GM23338 (cell line): ENCODE measurements at regions not wholly inside any gene's neighbourhood (a gene's known extent, or its start where the extent isn't known, plus 50 kb on each side); places are given as distances from the start of the nearest gene placed in this dataset.

Experiments
- ATAC-seq: fragments of 200-7000 bp; cut with Tn5 transposase; 3 replicates; pipeline ENCODE4 v1.9.1; 2020
- DNase-seq: peaks from one replicate; pipeline ENCODE4 v3.0.0-alpha.2; 2015; ENCODE audit warnings: low spot score
- H2AFZ ChIP-seq: fragments of 200-600 bp; sonication (generic); 2 replicates; pipeline ENCODE4 v1.8.0; 2016; ENCODE audit warnings: antibody characterized with exemption, mild to moderate bottlenecking, moderate library complexity
- H3F3A ChIP-seq: fragments of 200-600 bp; sonication (generic); replicated peaks from 2 replicates; pipeline ENCODE4 v1.8.0; 2017; ENCODE audit warnings: antibody characterized with exemption, mixed run types, low read depth
- H3K27ac ChIP-seq: fragments of 200-600 bp; sonication (generic); 2 replicates; pipeline ENCODE4 v1.6.1; 2016; ENCODE audit warnings: low read depth
- H3K27me3 ChIP-seq: fragments of 200-600 bp; sonication (generic); 2 replicates; pipeline ENCODE4 v1.8.0; 2016; ENCODE audit warnings: mild to moderate bottlenecking, mixed run types, moderate library complexity; ENCODE audit not compliant: insufficient read depth
- H3K36me3 ChIP-seq: fragments of 200-600 bp; sonication (generic); 2 replicates; pipeline ENCODE4 v1.8.0; 2016; ENCODE audit warnings: mild to moderate bottlenecking; ENCODE audit not compliant: insufficient read depth
- H3K4me1 ChIP-seq: fragments of 200-600 bp; sonication (generic); 2 replicates; pipeline ENCODE4 v1.8.0; 2016; ENCODE audit warnings: mild to moderate bottlenecking, moderate library complexity; ENCODE audit not compliant: insufficient read depth
- H3K4me2 ChIP-seq: fragments of 200-600 bp; sonication (generic); 2 replicates; pipeline ENCODE4 v1.7.1; 2017; ENCODE audit warnings: mixed run types
- H3K4me3 ChIP-seq: fragments of 200-600 bp; sonication (generic); 2 replicates; pipeline ENCODE4 v1.6.1; 2016; ENCODE audit warnings: mixed run types
- H3K79me2 ChIP-seq: fragments of 200-600 bp; sonication (generic); replicated peaks from 2 replicates; pipeline ENCODE4 v1.8.0; 2017; ENCODE audit warnings: mild to moderate bottlenecking; ENCODE audit not compliant: insufficient read depth
- H3K9me2 ChIP-seq: fragments of 200-600 bp; sonication (generic); 2 replicates; pipeline ENCODE4 v1.8.0; 2017; ENCODE audit not compliant: insufficient read depth
- H4K20me1 ChIP-seq: fragments of 200-600 bp; sonication (generic); replicated peaks from 2 replicates; pipeline ENCODE4 v1.8.0; 2017; ENCODE audit warnings: mild to moderate bottlenecking; ENCODE audit not compliant: insufficient read depth
- H3K27ac Mint-ChIP-seq: 2 replicates; pipeline ENCODE4 v1.8.0; 2020; ENCODE audit warnings: inconsistent platforms, mild to moderate bottlenecking, moderate library complexity, mixed read lengths
- H3K27me3 Mint-ChIP-seq: 3 replicates; pipeline ENCODE4 v1.8.0; 2022; ENCODE audit warnings: low read depth, mild to moderate bottlenecking, moderate library complexity, mixed read lengths, inconsistent platforms; ENCODE audit not compliant: insufficient read depth, poor library complexity
- H3K36me3 Mint-ChIP-seq: 3 replicates; pipeline ENCODE4 v1.8.0; 2021; ENCODE audit warnings: low read depth, mild to moderate bottlenecking, inconsistent platforms, moderate library complexity, mixed read lengths
- H3K4me1 Mint-ChIP-seq: 3 replicates; pipeline ENCODE4 v1.8.0; 2020; ENCODE audit warnings: mild to moderate bottlenecking, inconsistent platforms, mixed read lengths
- H3K4me3 Mint-ChIP-seq: 3 replicates; pipeline ENCODE4 v1.8.0; 2021; ENCODE audit warnings: moderate library complexity, mild to moderate bottlenecking, inconsistent platforms, mixed read lengths
- H3K9me3 Mint-ChIP-seq: 3 replicates; pipeline ENCODE4 v1.8.0; 2020; ENCODE audit warnings: moderate library complexity, mild to moderate bottlenecking, inconsistent platforms, mixed read lengths
- CREB1 ChIP-seq: fragments of 250-450 bp; sonication (Bioruptor Pico); IDR thresholded peaks from 2 replicates; pipeline ENCODE4 v1.5.0; 2020; ENCODE audit warnings: low read depth, mild to moderate bottlenecking, moderate library complexity
- CTCF ChIP-seq, 2 experiments: fragments of 200-600 bp in 1 of 2; sonication (generic) in 1 of 2; conservative IDR thresholded peaks; 2 replicates each; pipeline versions ENCODE4 v1.5.1 to v1.6.1; 2016 to 2017; ENCODE audit warnings: antibody characterized with exemption in 2 of 2, low read depth in 2 of 2, mild to moderate bottlenecking in 2 of 2, moderate library complexity in 1 of 2
- ETS1 ChIP-seq: IDR thresholded peaks from 2 replicates; pipeline ENCODE4 v1.6.1; 2016; ENCODE audit warnings: antibody characterized with exemption
- EZH2 ChIP-seq: fragments of 200-600 bp; sonication (generic); IDR thresholded peaks from one replicate; pipeline ENCODE4 v1.8.0; 2017; ENCODE audit warnings: antibody characterized with exemption, mild to moderate bottlenecking, low read depth; ENCODE audit not compliant: unreplicated experiment
- EZH2phosphoT487 ChIP-seq: fragments of 200-600 bp; sonication (generic); IDR thresholded peaks from one replicate; pipeline ENCODE4 v1.8.1; 2018; ENCODE audit warnings: antibody characterized with exemption; ENCODE audit not compliant: unreplicated experiment
- JUNB ChIP-seq: IDR thresholded peaks from one replicate; pipeline ENCODE4 v1.6.1; 2016; ENCODE audit warnings: antibody characterized with exemption; ENCODE audit not compliant: unreplicated experiment
- NANOG ChIP-seq: IDR thresholded peaks from 2 replicates; pipeline ENCODE4 v1.6.1; 2016; ENCODE audit warnings: antibody characterized with exemption, borderline replicate concordance
- POLR2AphosphoS5 ChIP-seq: IDR thresholded peaks from 2 replicates; pipeline ENCODE4 v1.6.1; 2016; ENCODE audit warnings: antibody characterized with exemption, low read depth
- REST ChIP-seq: IDR thresholded peaks from one replicate; pipeline ENCODE4 v1.6.1; 2018; ENCODE audit warnings: antibody characterized with exemption; ENCODE audit not compliant: unreplicated experiment
- ZNF114 ChIP-seq: fragments of 250-450 bp; sonication (Bioruptor Pico); IDR thresholded peaks from 2 replicates; pipeline ENCODE4 v1.5.0; 2020; ENCODE audit warnings: mild to moderate bottlenecking, moderate library complexity
- ZNF331 ChIP-seq: fragments of 250-450 bp; sonication (Bioruptor Pico); IDR thresholded peaks from 2 replicates; pipeline ENCODE4 v1.5.0; 2020; ENCODE audit warnings: low read depth, mild to moderate bottlenecking, moderate library complexity

- TF ChIP-seq REST (no peak), POLR2AphosphoS5 (no peak), CREB1 (CRISPR knock-in tag) (no peak)
Observed at GRCh38 chr2:21367421-21367820, 243.7 kb downstream of the TDRD15 start (continued).

GRCh38 chr2:21369787-21370186 is 246.0 kb downstream of the TDRD15 start:
- Mint-ChIP-seq H3K36me3 (no peaks in the 10 kb centered on the region), H3K27ac (no peak overlapping the region), H3K27me3 (peaks cover 1% of the 10 kb centered on the region), H3K9me3 (no peaks in the 10 kb centered on the region), H3K4me1 (peaks cover 7% of the 10 kb centered on the region), H3K4me3 (no peak overlapping the region)
- no peaks in the 10 kb centered on the region for H3K9me2 ChIP-seq
- no peak overlapping the region for H3K4me3 ChIP-seq
- H3K27me3 ChIP-seq: no peaks in the 10 kb centered on the region
- H3F3A ChIP-seq: no peaks in the 10 kb centered on the region
- H3K27ac ChIP-seq: no peak overlapping the region
- no peaks in the 10 kb centered on the region for H3K4me1 ChIP-seq
- no peak for ATAC-seq
- no peaks in the 10 kb centered on the region for H4K20me1 ChIP-seq
- H3K79me2 ChIP-seq: no peaks in the 10 kb centered on the region
- H3K36me3 ChIP-seq: no peaks in the 10 kb centered on the region
- DNase-seq: no peak
- H3K4me2 ChIP-seq: no peak overlapping the region
- H2AFZ ChIP-seq: no peak overlapping the region
- TF ChIP-seq ZNF114 (CRISPR knock-in tag) (no peak), ZNF331 (no peak), JUNB (no peak), ETS1 (no peak), CTCF (conservative IDR thresholded peaks at IDR 0.05; ENCODE audit: low read depth in 2 of 2) (no peak), CREB1 (CRISPR knock-in tag) (no peak), NANOG (no peak), REST (no peak), POLR2AphosphoS5 (no peak), EZH2 (no peak), EZH2phosphoT487 (no peak)
